IMR-90 (cell line): ENCODE measurements at regions not wholly inside any gene's neighbourhood (a gene's known extent, or its start where the extent isn't known, plus 50 kb on each side); places are given as distances from the start of the nearest gene placed in this dataset.

Experiments used
- ATAC-seq: fragments of 200-7000 bp; cut with Tn5 transposase; 2 replicates; pipeline ENCODE4 v1.9.1; 2020; ENCODE audit warnings: low read depth, mild to moderate bottlenecking, moderate library complexity
- BruUV-seq: library from RNA; stranded (reverse); fragments of 400-500 nt; replicated peaks from 2 replicates; lab custom pipeline; 2021; lab: Mats Ljungman, UMichigan
- CTCF ChIA-PET: fragments of 300-600 bp; formaldehyde crosslinking; extraction: SDS; loops from one replicate; lab custom pipeline; 2021; ENCODE audit warnings: antibody characterized with exemption; lab: Yijun Ruan, JAX
- POLR2A ChIA-PET: fragments of 300-600 bp; sonication (Branson Sonifier 250); formaldehyde crosslinking; loops from one replicate; lab custom pipeline; 2022; ENCODE audit warnings: antibody characterized with exemption; ENCODE audit not compliant: unreplicated experiment; lab: Charles Lee
- DNase-seq: peaks from one replicate; pipeline ENCODE4 v3.0.0; 2013
- H2AFZ ChIP-seq: replicated peaks from 2 replicates; pipeline ENCODE3; 2013; ENCODE audit warnings: low read length, mild to moderate bottlenecking; ENCODE audit not compliant: poor library complexity
- H2AK5ac ChIP-seq: 2 replicates; pipeline ENCODE4 v1.6.1; 2013; ENCODE audit warnings: low read depth, low read length, inconsistent platforms
- H2AK9ac ChIP-seq: replicated peaks from 2 replicates; pipeline ENCODE3; 2013; ENCODE audit warnings: mild to moderate bottlenecking, low read depth, low read length, moderate library complexity; ENCODE audit not compliant: poor library complexity
- H2BK120ac ChIP-seq: 2 replicates; pipeline ENCODE4 v1.6.1; 2013; ENCODE audit warnings: low read depth, low read length, inconsistent platforms
- H2BK15ac ChIP-seq: 3 replicates; pipeline ENCODE4 v1.6.1; 2013; ENCODE audit warnings: low read depth, low read length, inconsistent platforms
- H2BK20ac ChIP-seq: 2 replicates; pipeline ENCODE4 v1.6.1; 2013; ENCODE audit warnings: low read depth, mild to moderate bottlenecking, inconsistent platforms, low read length, moderate library complexity
- H2BK5ac ChIP-seq: 2 replicates; pipeline ENCODE4 v1.6.1; 2013; ENCODE audit warnings: mild to moderate bottlenecking, low read depth, low read length, inconsistent platforms; ENCODE audit not compliant: poor library complexity, severe bottlenecking
- H3K14ac ChIP-seq: replicated peaks from 2 replicates; pipeline ENCODE4 v1.6.1; 2013; ENCODE audit warnings: low read depth, low read length, inconsistent platforms
- H3K18ac ChIP-seq: 2 replicates; pipeline ENCODE4 v1.6.1; 2013; ENCODE audit warnings: low read depth, low read length, control low read depth
- H3K23ac ChIP-seq: 2 replicates; pipeline ENCODE4 v1.6.1; 2013; ENCODE audit warnings: low read depth, low read length, inconsistent platforms
- H3K27ac ChIP-seq: 2 replicates; pipeline ENCODE4 v1.5.1; 2013; ENCODE audit warnings: mild to moderate bottlenecking, control low read depth, low read length; ENCODE audit not compliant: insufficient read depth
- H3K27me3 ChIP-seq: 2 replicates; pipeline ENCODE4 v1.6.1; 2013; ENCODE audit warnings: low read length; ENCODE audit not compliant: control insufficient read depth, insufficient read depth
- H3K36me3 ChIP-seq: 2 replicates; pipeline ENCODE4 v1.6.1; 2013; ENCODE audit warnings: low read length, mixed read lengths; ENCODE audit not compliant: control insufficient read depth, insufficient read depth
- H3K4ac ChIP-seq: 2 replicates; pipeline ENCODE4 v1.6.1; 2013; ENCODE audit warnings: low read depth, low read length, inconsistent platforms
- H3K4me1 ChIP-seq: 2 replicates; pipeline ENCODE4 v1.6.1; 2013; ENCODE audit warnings: low read length, mixed read lengths; ENCODE audit not compliant: control insufficient read depth, insufficient read depth
- H3K4me2 ChIP-seq: 2 replicates; pipeline ENCODE4 v1.6.1; 2013; ENCODE audit warnings: low read depth, mild to moderate bottlenecking, control low read depth, low read length, moderate library complexity
- H3K4me3 ChIP-seq: 2 replicates; pipeline ENCODE4 v1.5.1; 2013; ENCODE audit warnings: low read depth, mild to moderate bottlenecking, control low read depth, low read length, moderate library complexity; ENCODE audit not compliant: insufficient read depth
- H3K56ac ChIP-seq: 2 replicates; pipeline ENCODE4 v1.6.1; 2013; ENCODE audit warnings: low read length, inconsistent platforms; ENCODE audit not compliant: insufficient read depth; ENCODE audit errors: extremely low read depth
- H3K79me1 ChIP-seq, 2 experiments: 2 replicates each; pipeline ENCODE4 v1.6.1; 2013; ENCODE audit warnings: low read length in 2 of 2, inconsistent platforms in 1 of 2, low read depth in 1 of 2
- H3K9ac ChIP-seq: 2 replicates; pipeline ENCODE4 v1.6.1; 2013; ENCODE audit warnings: low read depth, low read length, control low read depth
- H3K9me1 ChIP-seq: 2 replicates; pipeline ENCODE4 v1.6.1; 2013; ENCODE audit warnings: low read length, inconsistent platforms; ENCODE audit not compliant: insufficient read depth
- H3K9me3 ChIP-seq: 2 replicates; pipeline ENCODE4 v1.6.1; 2013; ENCODE audit warnings: low read length; ENCODE audit not compliant: control insufficient read depth, insufficient read depth
- H4K20me1 ChIP-seq: 2 replicates; pipeline ENCODE4 v1.6.1; 2013; ENCODE audit warnings: low read length, inconsistent platforms; ENCODE audit not compliant: insufficient read depth
- H4K5ac ChIP-seq: 2 replicates; pipeline ENCODE4 v1.6.1; 2013; ENCODE audit warnings: mild to moderate bottlenecking, low read depth, low read length, control low read depth
- H4K8ac ChIP-seq, 2 experiments: 2 replicates each; pipeline ENCODE4 v1.6.1; 2013; ENCODE audit warnings: low read depth in 2 of 2, low read length in 2 of 2, control low read depth in 1 of 2, inconsistent platforms in 1 of 2
- H4K91ac ChIP-seq: 2 replicates; pipeline ENCODE4 v1.6.1; 2013; ENCODE audit warnings: low read depth, low read length, inconsistent platforms; ENCODE audit not compliant: insufficient read depth
- CHD1 ChIP-seq: IDR thresholded peaks from 2 replicates; pipeline ENCODE4 v1.6.1; 2012; ENCODE audit warnings: low read depth, low read length, improper control_type of control experiment
- MAFK ChIP-seq: IDR thresholded peaks from 2 replicates; pipeline ENCODE4 v1.6.1; 2012; ENCODE audit warnings: low read depth, low read length, improper control_type of control experiment
- POLR2A ChIP-seq: IDR thresholded peaks from 2 replicates; pipeline ENCODE4 v1.6.1; 2012; ENCODE audit warnings: mild to moderate bottlenecking, low read depth, low read length
- RAD21 ChIP-seq: IDR thresholded peaks from 2 replicates; pipeline ENCODE4 v1.6.1; 2012; ENCODE audit warnings: low read length, improper control_type of control experiment
- RCOR1 ChIP-seq: IDR thresholded peaks from 2 replicates; pipeline ENCODE4 v1.6.1; 2012; ENCODE audit warnings: mild to moderate bottlenecking, low read length, improper control_type of control experiment; ENCODE audit not compliant: insufficient replicate concordance
- SMC3 ChIP-seq: fragments of 150-350 bp; IDR thresholded peaks from 2 replicates; pipeline ENCODE4 v1.6.1; 2016; ENCODE audit warnings: low read depth, mild to moderate bottlenecking, antibody characterized with exemption, low read length, moderate library complexity
- WGBS, 2 experiments: methylation state at CpG; one replicate each; pipeline versions ENCODE4 v1.1.5 to v1.1.7; 2013; ENCODE audit warnings: missing lambda C conversion rate in 2 of 2; ENCODE audit not compliant: insufficient read length in 1 of 2; ENCODE audit errors: extremely low coverage in 2 of 2; 5-methylcytosine and 5-hydroxymethylcytosine counted together
- dilution Hi-C: fragments of 300-500 bp; cut with HindIII; formaldehyde crosslinking; loops from one replicate; pipeline ENCODE4 v1.14.3; 2018; ENCODE audit warnings: low sequenced_read_pairs; ENCODE audit not compliant: unreplicated experiment
- in situ Hi-C: fragments of 300-500 bp; cut with MboI; formaldehyde crosslinking; loops from 3 replicates; pipeline ENCODE4 v1.14.3; 2019; ENCODE audit warnings: low sequenced_read_pairs, inconsistent platforms, mixed read lengths
- intact Hi-C: fragments of 100-400 bp; cut with micrococcal nuclease; formaldehyde crosslinking; loops from 2 replicates; pipeline ENCODE4 v1.10.0; 2022

GRCh38 chr1:244302876-244303609 is 148.7 kb downstream of the ADSS2 start:
- H4K5ac ChIP-seq = no peak overlapping the region
- peak overlapping the region; percentile 17 for H2AFZ ChIP-seq
- peak; percentile 54 for DNase-seq
- no peaks in the 10 kb centered on the region for H3K4me1 ChIP-seq
- POLR2A ChIA-PET = no interaction called here
- H3K27ac ChIP-seq = no peak overlapping the region
- no peak overlapping the region for H2BK20ac ChIP-seq
- intact Hi-C loops = no loop called here
- H3K36me3 ChIP-seq = no peaks in the 10 kb centered on the region
- no peak overlapping the region for H3K4me2 ChIP-seq
- dilution Hi-C loops = no loop called here
- no peak overlapping the region for H4K8ac ChIP-seq
- no peaks in the 10 kb centered on the region for H3K79me1 ChIP-seq
- no peak overlapping the region for H3K4ac ChIP-seq
- in situ Hi-C loops = no loop called here
- no peak overlapping the region for H2BK15ac ChIP-seq
- TF ChIP-seq MAFK (no peak), RCOR1 (no peak), RAD21 (no peak), CHD1 (no peak), SMC3 (no peak), POLR2A (no peak)
- no peak overlapping the region for H3K18ac ChIP-seq
- no TSS peak for BruUV-seq
- H4K91ac ChIP-seq = no peak overlapping the region
- no peak overlapping the region for H2BK5ac ChIP-seq
- no peak overlapping the region for H3K56ac ChIP-seq
- no peak overlapping the region for H3K14ac ChIP-seq
- no peak overlapping the region for H2AK5ac ChIP-seq
- H3K9ac ChIP-seq = no peak overlapping the region
- H3K4me3 ChIP-seq = no peak overlapping the region
- no peak overlapping the region for H2AK9ac ChIP-seq
- 33% methylated on average over 3 of the region's 11 CpGs; no CpG with 5 or more reads in 1 of the 2 experiments for WGBS, 2 experiments
- H3K9me3 ChIP-seq = no peaks in the 10 kb centered on the region; the same call in 1 of the 2 replicates
- no peaks in the 10 kb centered on the region for H3K27me3 ChIP-seq
- no peak overlapping the region for H3K23ac ChIP-seq
- ATAC-seq = peak; percentile 66
- CTCF ChIA-PET = no interaction called here
- H4K20me1 ChIP-seq = no peaks in the 10 kb centered on the region
- H2BK120ac ChIP-seq = no peak overlapping the region
- peaks cover 3% of the 10 kb centered on the region; the same call in 1 of the 2 replicates for H3K9me1 ChIP-seq
